ENCODE measurements at regions not wholly inside any gene's neighbourhood (a gene's known extent, or its start where the extent isn't known, plus 50 kb on each side); places are given as distances from the start of the nearest gene placed in this dataset.
A peak's percentile ranks its signal among the peaks of the same experiment; 100 is the strongest.

- DNase-seq, result peak; percentile 84
Measured at GRCh38 chr9:115944166-115944948, 209.2 kb upstream of the PAPPA start.

DNA sequence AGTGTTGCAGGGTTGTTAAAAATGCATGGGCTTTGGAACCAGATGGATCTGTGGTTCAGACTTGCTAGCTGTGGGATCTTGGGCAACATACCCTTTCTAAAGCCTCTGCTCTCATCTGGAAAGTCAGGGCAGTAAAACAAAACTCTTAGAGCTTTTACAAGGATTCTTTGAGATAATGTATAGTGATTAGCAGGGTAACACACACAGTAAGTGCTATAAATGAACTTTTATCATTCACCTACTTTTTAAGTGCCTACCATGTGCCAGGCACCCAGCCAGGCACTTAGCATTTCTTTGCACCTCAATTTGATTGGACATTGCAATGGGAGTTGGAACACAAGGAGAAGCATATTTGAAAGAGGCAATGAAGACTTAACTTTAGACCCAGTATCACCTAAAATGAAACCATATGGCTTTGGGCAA, 208.6 kb upstream of the PAPPA start:
- DNase-seq, result no peak

DNA sequence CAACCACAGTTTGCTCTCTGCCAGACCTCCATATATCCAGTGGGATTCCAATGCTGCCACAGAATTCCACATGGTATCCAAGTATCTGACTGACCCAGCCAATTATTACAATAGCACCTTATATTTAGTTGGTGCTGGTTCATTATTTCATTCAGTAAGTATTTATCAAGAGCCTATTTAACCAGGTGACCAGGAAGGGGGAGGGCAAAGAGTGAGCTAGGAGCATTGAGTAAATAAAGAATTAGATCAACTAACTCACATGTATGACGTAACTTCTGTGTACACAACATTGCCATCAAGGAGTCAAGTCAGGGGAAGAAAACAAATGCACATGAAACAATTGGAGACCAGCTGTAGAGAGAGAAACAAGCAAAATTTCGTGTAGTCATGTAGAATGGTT, 207.1 kb upstream of the PAPPA start:
- no peak for DNase-seq

DNA sequence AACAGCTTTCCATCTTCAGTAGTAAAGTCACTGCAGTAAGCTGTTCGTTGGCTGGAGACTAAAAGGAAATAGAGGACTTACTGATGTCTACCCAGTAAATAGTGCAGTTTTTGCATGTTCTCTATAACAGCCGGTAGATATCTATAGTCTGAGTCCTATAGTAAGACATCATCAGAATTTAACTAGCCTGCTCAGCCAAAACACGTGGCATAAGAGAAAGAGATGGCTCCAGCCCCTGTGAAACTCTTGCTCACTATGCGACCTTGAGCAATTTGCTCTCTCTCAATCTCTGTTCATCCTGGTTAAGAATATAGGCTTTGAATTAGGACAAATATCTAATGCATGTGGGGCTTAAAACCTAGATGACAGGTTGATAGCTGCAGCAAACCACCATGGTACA, 201.6 kb upstream of the PAPPA start:
- DNase-seq, result no peak

- DNase-seq, result no peak
Measured at GRCh38 chr9:115952430-115953292, 200.9 kb upstream of the PAPPA start.

DNA sequence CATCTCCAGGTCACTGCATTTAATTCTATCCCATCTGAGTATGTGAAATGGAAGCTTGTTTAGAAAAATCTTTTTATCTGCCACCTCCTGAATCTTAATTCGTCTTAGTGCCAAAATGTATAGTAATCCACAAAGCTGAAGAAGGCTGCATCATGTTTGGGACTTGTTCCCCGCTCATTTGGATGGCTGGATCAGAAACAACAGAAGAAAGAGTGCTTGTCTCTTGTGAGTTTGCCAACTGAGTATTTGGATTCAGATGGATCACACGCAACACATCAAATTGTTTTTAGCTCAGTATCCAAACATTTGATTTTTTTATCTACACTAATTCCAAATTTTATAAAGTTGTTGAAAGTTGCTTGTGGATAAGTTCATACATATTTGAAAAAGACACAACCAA, 197.2 kb upstream of the PAPPA start:
- peak; percentile 67 for DNase-seq

DNA sequence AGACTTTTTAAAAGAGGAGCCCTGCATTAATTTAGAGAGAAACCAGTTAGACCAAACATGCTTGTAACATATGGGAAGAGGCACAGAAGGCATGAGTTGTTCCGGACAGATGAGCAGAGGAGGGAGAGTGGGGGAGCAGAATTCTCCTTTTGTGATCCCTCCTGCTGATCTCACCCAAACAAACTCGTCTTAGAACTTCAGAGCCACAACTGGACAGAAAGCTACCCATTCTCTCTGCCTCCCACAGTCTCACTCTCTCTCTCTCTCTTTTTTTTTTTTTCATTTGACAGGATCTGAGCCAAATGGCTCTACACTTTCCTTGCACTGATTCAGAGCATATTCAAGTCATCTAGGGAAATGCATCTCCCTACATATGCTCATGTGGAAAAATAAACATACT, 196.0 kb upstream of the PAPPA start:
- DNase-seq, result no peak

- no peak for DNase-seq
Measured at GRCh38 chr9:115964710-115965347, 188.8 kb upstream of the PAPPA start.

DNA sequence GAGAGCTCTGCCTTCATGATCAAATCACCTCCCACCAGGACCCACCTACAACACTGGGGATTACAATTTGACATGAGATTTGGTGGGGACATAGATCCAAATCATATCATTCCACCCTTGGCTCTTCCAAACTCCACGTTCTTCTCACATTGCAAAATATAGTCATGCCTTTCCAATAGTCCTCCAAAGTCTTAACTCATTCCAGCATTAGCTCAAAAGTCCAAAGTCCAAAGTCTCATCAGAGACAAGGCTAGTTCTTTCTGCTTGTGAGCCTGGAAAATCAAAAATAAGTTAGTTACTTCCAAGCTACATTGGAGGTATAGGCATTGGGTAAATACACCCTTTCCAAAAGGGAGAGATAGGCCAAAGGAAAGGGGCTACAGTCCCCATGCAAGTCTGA, 186.9 kb upstream of the PAPPA start:
- DNase-seq, result no peak

- no peak for DNase-seq
Measured at GRCh38 chr9:115969096-115969495, 184.5 kb upstream of the PAPPA start.

GRCh38 chr9:115972362-115972761, 181.2 kb upstream of the PAPPA start:
- no peak for DNase-seq

DNA sequence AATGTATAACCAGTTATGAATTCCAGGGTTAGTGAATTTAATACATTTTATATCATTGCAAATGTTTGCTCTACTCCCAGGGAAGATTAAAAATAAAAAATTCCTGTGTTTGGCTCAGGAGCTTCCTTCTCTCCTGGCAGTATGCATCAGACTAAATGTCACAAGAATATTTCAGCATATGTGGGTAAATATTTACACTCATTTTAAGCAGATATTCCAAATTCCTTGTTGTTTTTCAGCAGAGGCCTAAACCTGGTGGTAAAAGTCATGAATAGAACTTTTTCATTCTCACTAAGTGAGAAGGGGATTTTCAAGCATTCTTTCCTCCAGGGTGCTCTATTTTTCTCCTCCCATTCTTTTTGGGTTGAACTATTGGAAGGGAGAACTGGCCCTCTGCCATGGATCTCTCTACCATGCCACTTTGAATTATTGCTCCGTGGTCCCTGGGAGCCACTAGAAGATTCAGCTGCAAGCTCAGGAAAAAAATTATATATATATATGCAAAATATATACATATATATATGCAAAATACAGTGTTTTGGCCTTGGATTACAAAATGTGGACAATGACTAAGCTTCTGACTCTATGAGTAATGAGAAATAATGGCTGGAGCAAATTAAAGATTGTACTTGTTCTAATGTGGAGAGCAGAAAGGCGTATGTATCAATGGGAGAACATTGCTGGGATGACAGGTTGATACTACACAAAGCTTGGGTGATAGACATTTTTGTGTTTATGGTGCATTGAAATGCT, 180.6 kb upstream of the PAPPA start:
- no peak for DNase-seq

DNA sequence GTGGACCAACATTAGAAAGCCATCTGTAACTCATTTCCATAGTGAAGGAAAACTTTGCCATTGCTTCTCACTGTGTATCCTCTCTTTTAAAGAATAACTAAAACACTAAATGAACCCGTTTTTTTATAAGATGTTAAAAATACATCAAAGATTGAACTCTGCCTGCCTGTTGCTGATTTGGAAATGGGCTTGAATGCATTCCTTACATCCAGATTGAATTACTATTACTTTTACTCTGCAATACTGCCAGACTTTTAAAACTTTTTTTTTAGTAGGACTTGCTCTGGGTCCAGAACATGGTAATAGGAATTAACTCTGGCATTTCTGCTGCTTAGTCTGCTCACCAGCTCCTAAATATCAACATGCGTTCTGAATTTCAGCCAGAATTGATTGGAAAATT, 176.8 kb upstream of the PAPPA start:
- peak; percentile 77 for DNase-seq

DNA sequence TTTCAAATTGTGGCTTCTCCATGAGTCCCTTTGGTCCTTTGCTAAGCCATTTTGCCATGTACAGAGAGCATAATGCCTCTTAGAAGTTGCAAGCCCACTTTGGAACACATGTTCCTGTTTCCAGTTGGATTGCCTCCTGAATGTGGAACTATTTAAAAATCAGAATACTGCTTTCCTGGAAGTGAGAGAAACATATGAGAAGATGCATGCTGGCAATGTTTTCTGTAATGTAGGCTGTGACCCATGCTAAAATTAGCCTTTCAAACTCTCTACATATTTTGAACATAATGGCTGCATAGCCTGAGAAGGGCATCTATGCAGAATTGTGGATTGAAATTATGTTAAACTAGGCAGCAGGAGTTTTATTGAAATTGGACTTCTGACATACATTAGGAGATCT, 175.5 kb upstream of the PAPPA start:
- DNase-seq, result peak; percentile 71

GRCh38 chr9:115978659-115979096, 174.9 kb upstream of the PAPPA start:
- DNase-seq, result peak; percentile 55

DNA sequence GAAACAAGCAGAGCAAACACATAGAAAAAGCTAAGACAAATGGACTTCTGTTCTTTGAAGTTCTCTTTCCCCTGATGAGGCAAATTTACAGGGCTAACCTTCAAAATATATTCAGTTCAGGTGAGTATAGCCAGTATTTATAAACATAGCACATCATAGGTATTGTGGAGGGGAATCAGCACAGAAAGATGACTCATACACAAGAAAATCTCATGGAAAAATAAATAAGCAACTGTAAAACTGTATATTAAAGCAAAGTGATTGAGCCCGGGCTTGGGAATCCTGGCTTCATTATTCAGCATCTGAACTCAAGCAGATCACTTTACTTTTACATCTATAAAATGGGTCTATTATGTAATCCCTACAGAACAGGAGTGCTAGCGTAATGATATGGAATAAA, 173.5 kb upstream of the PAPPA start:
- no peak for DNase-seq

GRCh38 chr9:115980502-115980901, 173.1 kb upstream of the PAPPA start:
- DNase-seq, result no peak

GRCh38 chr9:115980976-115981375, 172.6 kb upstream of the PAPPA start:
- DNase-seq, result no peak

- DNase-seq, result no peak
Measured at GRCh38 chr9:115983366-115983765, 170.2 kb upstream of the PAPPA start.

GRCh38 chr9:115985657-115986056, 167.9 kb upstream of the PAPPA start:
- no peak for DNase-seq

GRCh38 chr9:115986508-115986907, 167.1 kb upstream of the PAPPA start:
- no peak for DNase-seq

- no peak for DNase-seq
Measured at GRCh38 chr9:115988701-115989100, 164.9 kb upstream of the PAPPA start.
